ENCODE measurements at regions not wholly inside any gene's neighbourhood (a gene's known extent, or its start where the extent isn't known, plus 50 kb on each side); places are given as distances from the start of the nearest gene placed in this dataset.

GRCh38 chr1:60421965-60422364, 348.4 kb upstream of the C1orf87 start:
- Histone ChIP-seq H3K36me3 (ENCODE audit: control insufficient read depth, insufficient read depth, low read length) (no peaks in the 10 kb centered on the region), H3K27me3 (ENCODE audit: control insufficient read depth, insufficient read depth, low read length) (no peaks in the 10 kb centered on the region), H3K4me3 (ENCODE audit: low read depth, low read length) (no peak overlapping the region), H3K9ac (ENCODE audit: low read depth, low read length) (no peak overlapping the region), H3K4me1 (ENCODE audit: control insufficient read depth, insufficient read depth, low read length) (no peaks in the 10 kb centered on the region), H3K9me3 (ENCODE audit: control insufficient read depth, insufficient read depth, low read length) (no peaks in the 10 kb centered on the region)

GRCh38 chr1:60419023-60419422, 345.5 kb upstream of the C1orf87 start:
- no peaks in the 10 kb centered on the region for H3K36me3 ChIP-seq (ENCODE audit: control insufficient read depth, insufficient read depth, low read length)
- H3K27me3 ChIP-seq (ENCODE audit: control insufficient read depth, insufficient read depth, low read length): no peaks in the 10 kb centered on the region
- no peak overlapping the region for H3K9ac ChIP-seq (ENCODE audit: low read depth, low read length)
- H3K4me1 ChIP-seq (ENCODE audit: control insufficient read depth, insufficient read depth, low read length): no peaks in the 10 kb centered on the region
- no peak overlapping the region for H3K4me3 ChIP-seq (ENCODE audit: low read depth, low read length)
- no peaks in the 10 kb centered on the region for H3K9me3 ChIP-seq (ENCODE audit: control insufficient read depth, insufficient read depth, low read length)

- Histone ChIP-seq H3K36me3 (ENCODE audit: control insufficient read depth, insufficient read depth, low read length) (no peaks in the 10 kb centered on the region), H3K9me3 (ENCODE audit: control insufficient read depth, insufficient read depth, low read length) (no peaks in the 10 kb centered on the region), H3K9ac (ENCODE audit: low read depth, low read length) (no peak overlapping the region), H3K27me3 (ENCODE audit: control insufficient read depth, insufficient read depth, low read length) (no peaks in the 10 kb centered on the region), H3K4me1 (ENCODE audit: control insufficient read depth, insufficient read depth, low read length) (no peaks in the 10 kb centered on the region), H3K4me3 (ENCODE audit: low read depth, low read length) (no peak overlapping the region)
These were observed 342.1 kb upstream of the C1orf87 start for GRCh38 chr1:60415696-60416095.

GRCh38 chr1:60413091-60413490, 339.5 kb upstream of the C1orf87 start:
- Histone ChIP-seq H3K9me3 (ENCODE audit: control insufficient read depth, insufficient read depth, low read length) (no peaks in the 10 kb centered on the region), H3K36me3 (ENCODE audit: control insufficient read depth, insufficient read depth, low read length) (no peaks in the 10 kb centered on the region), H3K9ac (ENCODE audit: low read depth, low read length) (no peak overlapping the region), H3K27me3 (ENCODE audit: control insufficient read depth, insufficient read depth, low read length) (no peaks in the 10 kb centered on the region), H3K4me1 (ENCODE audit: control insufficient read depth, insufficient read depth, low read length) (no peaks in the 10 kb centered on the region), H3K4me3 (ENCODE audit: low read depth, low read length) (no peak overlapping the region)

- Histone ChIP-seq H3K9ac (ENCODE audit: low read depth, low read length) (no peak overlapping the region), H3K36me3 (ENCODE audit: control insufficient read depth, insufficient read depth, low read length) (no peaks in the 10 kb centered on the region), H3K9me3 (ENCODE audit: control insufficient read depth, insufficient read depth, low read length) (no peaks in the 10 kb centered on the region), H3K4me1 (ENCODE audit: control insufficient read depth, insufficient read depth, low read length) (no peaks in the 10 kb centered on the region), H3K4me3 (ENCODE audit: low read depth, low read length) (no peak overlapping the region), H3K27me3 (ENCODE audit: control insufficient read depth, insufficient read depth, low read length) (no peaks in the 10 kb centered on the region)
These were observed 338.0 kb upstream of the C1orf87 start for GRCh38 chr1:60411591-60411990.

GRCh38 chr1:60402816-60403215, 329.2 kb upstream of the C1orf87 start:
- H3K4me3 ChIP-seq (ENCODE audit: low read depth, low read length): no peak overlapping the region
- no peaks in the 10 kb centered on the region for H3K9me3 ChIP-seq (ENCODE audit: control insufficient read depth, insufficient read depth, low read length)
- H3K9ac ChIP-seq (ENCODE audit: low read depth, low read length): no peak overlapping the region
- no peaks in the 10 kb centered on the region for H3K36me3 ChIP-seq (ENCODE audit: control insufficient read depth, insufficient read depth, low read length)
- H3K4me1 ChIP-seq (ENCODE audit: control insufficient read depth, insufficient read depth, low read length): no peaks in the 10 kb centered on the region
- H3K27me3 ChIP-seq (ENCODE audit: control insufficient read depth, insufficient read depth, low read length): no peaks in the 10 kb centered on the region

GRCh38 chr1:60402216-60402615, 328.6 kb upstream of the C1orf87 start:
- no peaks in the 10 kb centered on the region for H3K9me3 ChIP-seq (ENCODE audit: control insufficient read depth, insufficient read depth, low read length)
- H3K9ac ChIP-seq (ENCODE audit: low read depth, low read length): no peak overlapping the region
- no peaks in the 10 kb centered on the region for H3K4me1 ChIP-seq (ENCODE audit: control insufficient read depth, insufficient read depth, low read length)
- no peak overlapping the region for H3K4me3 ChIP-seq (ENCODE audit: low read depth, low read length)
- no peaks in the 10 kb centered on the region for H3K36me3 ChIP-seq (ENCODE audit: control insufficient read depth, insufficient read depth, low read length)
- no peaks in the 10 kb centered on the region for H3K27me3 ChIP-seq (ENCODE audit: control insufficient read depth, insufficient read depth, low read length)

- no peaks in the 10 kb centered on the region for H3K4me1 ChIP-seq (ENCODE audit: control insufficient read depth, insufficient read depth, low read length)
- no peaks in the 10 kb centered on the region for H3K9me3 ChIP-seq (ENCODE audit: control insufficient read depth, insufficient read depth, low read length)
- no peak overlapping the region for H3K9ac ChIP-seq (ENCODE audit: low read depth, low read length)
- no peaks in the 10 kb centered on the region for H3K36me3 ChIP-seq (ENCODE audit: control insufficient read depth, insufficient read depth, low read length)
- H3K4me3 ChIP-seq (ENCODE audit: low read depth, low read length): no peak overlapping the region
- H3K27me3 ChIP-seq (ENCODE audit: control insufficient read depth, insufficient read depth, low read length): no peaks in the 10 kb centered on the region
These were observed 320.9 kb upstream of the C1orf87 start for GRCh38 chr1:60394436-60394835.

GRCh38 chr1:60390593-60391282, 317.2 kb upstream of the C1orf87 start:
- H3K4me3 ChIP-seq (ENCODE audit: low read depth, low read length): no peak overlapping the region
- H3K4me1 ChIP-seq (ENCODE audit: control insufficient read depth, insufficient read depth, low read length): no peaks in the 10 kb centered on the region
- H3K9ac ChIP-seq (ENCODE audit: low read depth, low read length): no peak overlapping the region
- no peaks in the 10 kb centered on the region for H3K9me3 ChIP-seq (ENCODE audit: control insufficient read depth, insufficient read depth, low read length)
- no peaks in the 10 kb centered on the region for H3K36me3 ChIP-seq (ENCODE audit: control insufficient read depth, insufficient read depth, low read length)
- no peaks in the 10 kb centered on the region for H3K27me3 ChIP-seq (ENCODE audit: control insufficient read depth, insufficient read depth, low read length)

GRCh38 chr1:60388092-60388987, 314.8 kb upstream of the C1orf87 start:
- Histone ChIP-seq H3K9me3 (ENCODE audit: control insufficient read depth, insufficient read depth, low read length) (no peaks in the 10 kb centered on the region), H3K36me3 (ENCODE audit: control insufficient read depth, insufficient read depth, low read length) (no peaks in the 10 kb centered on the region), H3K4me3 (ENCODE audit: low read depth, low read length) (no peak overlapping the region), H3K9ac (ENCODE audit: low read depth, low read length) (no peak overlapping the region), H3K4me1 (ENCODE audit: control insufficient read depth, insufficient read depth, low read length) (no peaks in the 10 kb centered on the region), H3K27me3 (ENCODE audit: control insufficient read depth, insufficient read depth, low read length) (no peaks in the 10 kb centered on the region)

GRCh38 chr1:60387175-60387574, 313.6 kb upstream of the C1orf87 start:
- H3K27me3 ChIP-seq (ENCODE audit: control insufficient read depth, insufficient read depth, low read length): no peaks in the 10 kb centered on the region
- H3K9me3 ChIP-seq (ENCODE audit: control insufficient read depth, insufficient read depth, low read length): no peaks in the 10 kb centered on the region
- no peak overlapping the region for H3K9ac ChIP-seq (ENCODE audit: low read depth, low read length)
- H3K4me3 ChIP-seq (ENCODE audit: low read depth, low read length): no peak overlapping the region
- no peaks in the 10 kb centered on the region for H3K36me3 ChIP-seq (ENCODE audit: control insufficient read depth, insufficient read depth, low read length)
- H3K4me1 ChIP-seq (ENCODE audit: control insufficient read depth, insufficient read depth, low read length): no peaks in the 10 kb centered on the region

GRCh38 chr1:60386249-60386648, 312.7 kb upstream of the C1orf87 start:
- Histone ChIP-seq H3K27me3 (ENCODE audit: control insufficient read depth, insufficient read depth, low read length) (no peaks in the 10 kb centered on the region), H3K9ac (ENCODE audit: low read depth, low read length) (no peak overlapping the region), H3K36me3 (ENCODE audit: control insufficient read depth, insufficient read depth, low read length) (no peaks in the 10 kb centered on the region), H3K4me3 (ENCODE audit: low read depth, low read length) (no peak overlapping the region), H3K9me3 (ENCODE audit: control insufficient read depth, insufficient read depth, low read length) (no peaks in the 10 kb centered on the region), H3K4me1 (ENCODE audit: control insufficient read depth, insufficient read depth, low read length) (no peaks in the 10 kb centered on the region)
